Activated T-helper 17 cell treated with anti-CD3 and anti-CD28 coated beads, Interleukin-2, amount 50 U/mL, for 72 hours (primary cell): ENCODE measurements at regions not wholly inside any gene's neighbourhood (a gene's known extent, or its start where the extent isn't known, plus 50 kb on each side); places are given as distances from the start of the nearest gene placed in this dataset.
A peak's percentile ranks its signal among the peaks of the same experiment; 100 is the strongest.
"Not testable (repeated sequence)": the region's sequence is repeated elsewhere in the genome, so short reads cannot be mapped to it uniquely, and the experiment has no call there.

ENCODE experiments used
- ATAC-seq: fragments of 150-1000 bp; cut with Tn5 transposase; replicated peaks from 2 replicates; pipeline ENCODE4 v1.10.0; 2021; ENCODE audit warnings: mild to moderate bottlenecking, moderate library complexity
- H3K27ac Mint-ChIP-seq: one replicate; pipeline ENCODE4 v1.8.0; 2022; ENCODE audit warnings: mixed read lengths
- H3K27me3 Mint-ChIP-seq: one replicate; pipeline ENCODE4 v1.8.0; 2022; ENCODE audit warnings: mixed read lengths
- H3K36me3 Mint-ChIP-seq: one replicate; pipeline ENCODE4 v1.8.0; 2022; ENCODE audit warnings: low read depth, mild to moderate bottlenecking, mixed read lengths
- H3K4me1 Mint-ChIP-seq: one replicate; pipeline ENCODE4 v1.8.0; 2022; ENCODE audit warnings: mixed read lengths
- H3K4me3 Mint-ChIP-seq: one replicate; pipeline ENCODE4 v1.8.0; 2022; ENCODE audit warnings: mild to moderate bottlenecking, mixed read lengths
- H3K9me3 Mint-ChIP-seq: one replicate; pipeline ENCODE4 v1.8.0; 2022; ENCODE audit warnings: mixed read lengths

GRCh38 chr22:47352920-47353700 is 590.7 kb downstream of the TBC1D22A start:
- no peak for ATAC-seq

GRCh38 chr22:47351836-47352579 is 589.6 kb downstream of the TBC1D22A start:
- no peak for ATAC-seq
- H3K9me3 Mint-ChIP-seq, result peaks cover 5% of the 10 kb centered on the region
- no peak overlapping the region for H3K27ac Mint-ChIP-seq

More at GRCh38 chr22:47352920-47353700, 590.7 kb downstream of the TBC1D22A start:
- no peaks in the 10 kb centered on the region for H3K4me1 Mint-ChIP-seq
- H3K4me3 Mint-ChIP-seq, result no peak overlapping the region
- H3K27me3 Mint-ChIP-seq, result peaks cover 8% of the 10 kb centered on the region
- H3K9me3 Mint-ChIP-seq, result peaks cover 5% of the 10 kb centered on the region
- H3K27ac Mint-ChIP-seq, result no peak overlapping the region
- H3K36me3 Mint-ChIP-seq, result no peaks in the 10 kb centered on the region

GRCh38 chr22:47346287-47346686 is 583.8 kb downstream of the TBC1D22A start:
- ATAC-seq, H3K9me3 Mint-ChIP-seq, H3K36me3 Mint-ChIP-seq, H3K4me3 Mint-ChIP-seq, H3K4me1 Mint-ChIP-seq, H3K27ac Mint-ChIP-seq: not testable (repeated sequence)
- H3K27me3 Mint-ChIP-seq, result peaks cover 14% of the 10 kb centered on the region

More at GRCh38 chr22:47351836-47352579, 589.6 kb downstream of the TBC1D22A start:
- no peaks in the 10 kb centered on the region for H3K36me3 Mint-ChIP-seq
- peaks cover 8% of the 10 kb centered on the region for H3K27me3 Mint-ChIP-seq
- H3K4me1 Mint-ChIP-seq, result no peaks in the 10 kb centered on the region
- H3K4me3 Mint-ChIP-seq, result no peak overlapping the region

GRCh38 chr22:47345025-47345424 is 582.6 kb downstream of the TBC1D22A start:
- no peaks in the 10 kb centered on the region for H3K36me3 Mint-ChIP-seq
- H3K4me3 Mint-ChIP-seq, result no peak overlapping the region
- H3K9me3 Mint-ChIP-seq, result peaks cover 2% of the 10 kb centered on the region
- H3K27ac Mint-ChIP-seq, result no peak overlapping the region
- peaks cover 17% of the 10 kb centered on the region for H3K27me3 Mint-ChIP-seq
- H3K4me1 Mint-ChIP-seq, result no peaks in the 10 kb centered on the region
- no peak for ATAC-seq

- Mint-ChIP-seq H3K9me3 (no peaks in the 10 kb centered on the region), H3K4me3 (no peak overlapping the region), H3K27ac (no peak overlapping the region), H3K27me3 (peaks cover 23% of the 10 kb centered on the region), H3K4me1 (no peaks in the 10 kb centered on the region), H3K36me3 (no peaks in the 10 kb centered on the region)
- no peak for ATAC-seq
Observed at GRCh38 chr22:47344414-47344813, 582.0 kb downstream of the TBC1D22A start.

- no peak overlapping the region for H3K4me3 Mint-ChIP-seq
- H3K27me3 Mint-ChIP-seq, result peaks cover 26% of the 10 kb centered on the region
- no peaks in the 10 kb centered on the region for H3K36me3 Mint-ChIP-seq
- no peaks in the 10 kb centered on the region for H3K9me3 Mint-ChIP-seq
- no peaks in the 10 kb centered on the region for H3K4me1 Mint-ChIP-seq
- no peak for ATAC-seq
- no peak overlapping the region for H3K27ac Mint-ChIP-seq
Observed at GRCh38 chr22:47343611-47344010, 581.2 kb downstream of the TBC1D22A start.

- ATAC-seq, result no peak
- Mint-ChIP-seq H3K36me3 (no peaks in the 10 kb centered on the region), H3K9me3 (no peaks in the 10 kb centered on the region), H3K4me1 (no peaks in the 10 kb centered on the region), H3K4me3 (no peak overlapping the region), H3K27me3 (peaks cover 26% of the 10 kb centered on the region), H3K27ac (no peak overlapping the region)
Observed at GRCh38 chr22:47342446-47342845, 580.0 kb downstream of the TBC1D22A start.

- Mint-ChIP-seq H3K27me3 (peaks cover 26% of the 10 kb centered on the region), H3K4me3 (no peak overlapping the region), H3K9me3 (no peaks in the 10 kb centered on the region)
Observed at GRCh38 chr22:47341464-47341863, 579.0 kb downstream of the TBC1D22A start.

GRCh38 chr22:47340851-47341436 is 578.5 kb downstream of the TBC1D22A start:
- Mint-ChIP-seq H3K36me3 (no peaks in the 10 kb centered on the region), H3K9me3 (peaks cover 3% of the 10 kb centered on the region), H3K27me3 (peaks cover 26% of the 10 kb centered on the region), H3K4me3 (no peak overlapping the region), H3K4me1 (no peaks in the 10 kb centered on the region), H3K27ac (no peak overlapping the region)
- ATAC-seq, result no peak

More at GRCh38 chr22:47341464-47341863, 579.0 kb downstream of the TBC1D22A start:
- Mint-ChIP-seq H3K36me3 (no peaks in the 10 kb centered on the region), H3K4me1 (no peaks in the 10 kb centered on the region), H3K27ac (no peak overlapping the region)
- no peak for ATAC-seq

GRCh38 chr22:47337161-47337621 is 574.7 kb downstream of the TBC1D22A start:
- Mint-ChIP-seq H3K36me3 (no peaks in the 10 kb centered on the region), H3K9me3 (peaks cover 10% of the 10 kb centered on the region), H3K4me3 (no peak overlapping the region), H3K4me1 (no peaks in the 10 kb centered on the region), H3K27ac (no peak overlapping the region), H3K27me3 (peaks cover 19% of the 10 kb centered on the region)
- ATAC-seq, result peak; percentile 45

GRCh38 chr22:47335958-47336357 is 573.5 kb downstream of the TBC1D22A start:
- no peak overlapping the region for H3K27ac Mint-ChIP-seq
- no peaks in the 10 kb centered on the region for H3K36me3 Mint-ChIP-seq
- ATAC-seq, result no peak
- no peak overlapping the region for H3K4me3 Mint-ChIP-seq
- peaks cover 9% of the 10 kb centered on the region for H3K27me3 Mint-ChIP-seq
- H3K4me1 Mint-ChIP-seq, result no peaks in the 10 kb centered on the region
- peaks cover 10% of the 10 kb centered on the region for H3K9me3 Mint-ChIP-seq

GRCh38 chr22:47335460-47335859 is 573.0 kb downstream of the TBC1D22A start:
- no peaks in the 10 kb centered on the region for H3K36me3 Mint-ChIP-seq
- H3K4me1 Mint-ChIP-seq, result no peaks in the 10 kb centered on the region
- peaks cover 9% of the 10 kb centered on the region for H3K27me3 Mint-ChIP-seq
- ATAC-seq, result no peak
- no peak overlapping the region for H3K27ac Mint-ChIP-seq
- H3K4me3 Mint-ChIP-seq, result no peak overlapping the region
- peaks cover 10% of the 10 kb centered on the region for H3K9me3 Mint-ChIP-seq

GRCh38 chr22:47334601-47335000 is 572.2 kb downstream of the TBC1D22A start:
- H3K9me3 Mint-ChIP-seq, result peaks cover 10% of the 10 kb centered on the region
- H3K36me3 Mint-ChIP-seq, result no peaks in the 10 kb centered on the region
- no peak overlapping the region for H3K4me3 Mint-ChIP-seq
- H3K27me3 Mint-ChIP-seq, result peaks cover 7% of the 10 kb centered on the region
- ATAC-seq, result no peak
- no peaks in the 10 kb centered on the region for H3K4me1 Mint-ChIP-seq
- no peak overlapping the region for H3K27ac Mint-ChIP-seq

- Mint-ChIP-seq H3K36me3 (no peaks in the 10 kb centered on the region), H3K4me3 (no peak overlapping the region), H3K4me1 (no peaks in the 10 kb centered on the region), H3K27me3 (peaks cover 3% of the 10 kb centered on the region), H3K27ac (no peak overlapping the region), H3K9me3 (peaks cover 10% of the 10 kb centered on the region)
- no peak for ATAC-seq
Observed at GRCh38 chr22:47333625-47334024, 571.2 kb downstream of the TBC1D22A start.
